Mammary epithelial cell (primary cell): ENCODE measurements at regions not wholly inside any gene's neighbourhood (a gene's known extent, or its start where the extent isn't known, plus 50 kb on each side); places are given as distances from the start of the nearest gene placed in this dataset.

Experiments
- EZH2 ChIP-seq: IDR thresholded peaks from 2 replicates; pipeline ENCODE4 v1.6.1; 2012; ENCODE audit warnings: low read length, inconsistent platforms, borderline replicate concordance
- TF ChIP-seq, protein P1 (sequence below), 2 donors: IDR thresholded peaks in 1 of 2; conservative IDR thresholded peaks in 1 of 2; 2 replicates each; pipeline ENCODE4 v1.5.1; 2011 to 2012; ENCODE audit warnings: inconsistent platforms in 2 of 2, low read length in 2 of 2, mild to moderate bottlenecking in 2 of 2, control low read depth in 1 of 2, low read depth in 1 of 2; ENCODE audit not compliant: insufficient read depth in 1 of 2; ENCODE audit errors: extremely low read depth in 1 of 2

DNA sequence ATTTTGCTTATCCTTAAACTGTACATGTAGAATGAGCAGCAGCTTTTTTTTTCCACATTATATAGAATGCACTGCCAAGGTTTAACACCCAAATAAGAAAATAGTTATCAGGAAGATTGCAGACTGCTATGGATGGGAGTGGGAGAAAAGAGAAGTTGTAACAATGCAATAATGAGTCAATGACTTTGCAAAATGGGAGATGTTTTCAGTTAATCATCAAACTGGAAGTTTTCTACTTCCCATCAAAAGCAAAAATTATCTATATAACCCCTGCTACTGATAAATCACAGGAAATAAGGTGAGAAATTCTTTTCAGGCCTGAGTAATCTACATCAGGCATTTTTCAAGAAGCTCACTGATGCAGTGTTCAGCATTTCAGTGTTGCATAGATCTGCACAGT, 309.1 kb downstream of the GXYLT1 start:
- TF ChIP-seq, protein P1, sequence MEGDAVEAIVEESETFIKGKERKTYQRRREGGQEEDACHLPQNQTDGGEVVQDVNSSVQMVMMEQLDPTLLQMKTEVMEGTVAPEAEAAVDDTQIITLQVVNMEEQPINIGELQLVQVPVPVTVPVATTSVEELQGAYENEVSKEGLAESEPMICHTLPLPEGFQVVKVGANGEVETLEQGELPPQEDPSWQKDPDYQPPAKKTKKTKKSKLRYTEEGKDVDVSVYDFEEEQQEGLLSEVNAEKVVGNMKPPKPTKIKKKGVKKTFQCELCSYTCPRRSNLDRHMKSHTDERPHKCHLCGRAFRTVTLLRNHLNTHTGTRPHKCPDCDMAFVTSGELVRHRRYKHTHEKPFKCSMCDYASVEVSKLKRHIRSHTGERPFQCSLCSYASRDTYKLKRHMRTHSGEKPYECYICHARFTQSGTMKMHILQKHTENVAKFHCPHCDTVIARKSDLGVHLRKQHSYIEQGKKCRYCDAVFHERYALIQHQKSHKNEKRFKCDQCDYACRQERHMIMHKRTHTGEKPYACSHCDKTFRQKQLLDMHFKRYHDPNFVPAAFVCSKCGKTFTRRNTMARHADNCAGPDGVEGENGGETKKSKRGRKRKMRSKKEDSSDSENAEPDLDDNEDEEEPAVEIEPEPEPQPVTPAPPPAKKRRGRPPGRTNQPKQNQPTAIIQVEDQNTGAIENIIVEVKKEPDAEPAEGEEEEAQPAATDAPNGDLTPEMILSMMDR (conservative IDR thresholded peaks at IDR 0.05 in 1 of 2, IDR thresholded peaks at IDR 0.05 in 1 of 2; ENCODE audit: extremely low read depth in 1 of 2, insufficient read depth in 1 of 2, low read depth in 1 of 2, low read length in 2 of 2): no peak
- no peak for TF ChIP-seq EZH2
